GM23338 (cell line): ENCODE measurements at regions not wholly inside any gene's neighbourhood (a gene's known extent, or its start where the extent isn't known, plus 50 kb on each side); places are given as distances from the start of the nearest gene placed in this dataset.

Experiments
- ATAC-seq: fragments of 200-7000 bp; cut with Tn5 transposase; 3 replicates; pipeline ENCODE4 v1.9.1; 2020
- DNase-seq: peaks from one replicate; pipeline ENCODE4 v3.0.0-alpha.2; 2015; ENCODE audit warnings: low spot score
- H2AFZ ChIP-seq: fragments of 200-600 bp; sonication (generic); 2 replicates; pipeline ENCODE4 v1.8.0; 2016; ENCODE audit warnings: antibody characterized with exemption, mild to moderate bottlenecking, moderate library complexity
- H3F3A ChIP-seq: fragments of 200-600 bp; sonication (generic); replicated peaks from 2 replicates; pipeline ENCODE4 v1.8.0; 2017; ENCODE audit warnings: antibody characterized with exemption, mixed run types, low read depth
- H3K27ac ChIP-seq: fragments of 200-600 bp; sonication (generic); 2 replicates; pipeline ENCODE4 v1.6.1; 2016; ENCODE audit warnings: low read depth
- H3K27me3 ChIP-seq: fragments of 200-600 bp; sonication (generic); 2 replicates; pipeline ENCODE4 v1.8.0; 2016; ENCODE audit warnings: mild to moderate bottlenecking, mixed run types, moderate library complexity; ENCODE audit not compliant: insufficient read depth
- H3K36me3 ChIP-seq: fragments of 200-600 bp; sonication (generic); 2 replicates; pipeline ENCODE4 v1.8.0; 2016; ENCODE audit warnings: mild to moderate bottlenecking; ENCODE audit not compliant: insufficient read depth
- H3K4me1 ChIP-seq: fragments of 200-600 bp; sonication (generic); 2 replicates; pipeline ENCODE4 v1.8.0; 2016; ENCODE audit warnings: mild to moderate bottlenecking, moderate library complexity; ENCODE audit not compliant: insufficient read depth
- H3K4me2 ChIP-seq: fragments of 200-600 bp; sonication (generic); 2 replicates; pipeline ENCODE4 v1.7.1; 2017; ENCODE audit warnings: mixed run types
- H3K4me3 ChIP-seq: fragments of 200-600 bp; sonication (generic); 2 replicates; pipeline ENCODE4 v1.6.1; 2016; ENCODE audit warnings: mixed run types
- H3K79me2 ChIP-seq: fragments of 200-600 bp; sonication (generic); replicated peaks from 2 replicates; pipeline ENCODE4 v1.8.0; 2017; ENCODE audit warnings: mild to moderate bottlenecking; ENCODE audit not compliant: insufficient read depth
- H3K9me2 ChIP-seq: fragments of 200-600 bp; sonication (generic); 2 replicates; pipeline ENCODE4 v1.8.0; 2017; ENCODE audit not compliant: insufficient read depth
- H4K20me1 ChIP-seq: fragments of 200-600 bp; sonication (generic); replicated peaks from 2 replicates; pipeline ENCODE4 v1.8.0; 2017; ENCODE audit warnings: mild to moderate bottlenecking; ENCODE audit not compliant: insufficient read depth
- H3K27ac Mint-ChIP-seq: 2 replicates; pipeline ENCODE4 v1.8.0; 2020; ENCODE audit warnings: inconsistent platforms, mild to moderate bottlenecking, moderate library complexity, mixed read lengths
- H3K27me3 Mint-ChIP-seq: 3 replicates; pipeline ENCODE4 v1.8.0; 2022; ENCODE audit warnings: low read depth, mild to moderate bottlenecking, moderate library complexity, mixed read lengths, inconsistent platforms; ENCODE audit not compliant: insufficient read depth, poor library complexity
- H3K36me3 Mint-ChIP-seq: 3 replicates; pipeline ENCODE4 v1.8.0; 2021; ENCODE audit warnings: low read depth, mild to moderate bottlenecking, inconsistent platforms, moderate library complexity, mixed read lengths
- H3K4me1 Mint-ChIP-seq: 3 replicates; pipeline ENCODE4 v1.8.0; 2020; ENCODE audit warnings: mild to moderate bottlenecking, inconsistent platforms, mixed read lengths
- H3K4me3 Mint-ChIP-seq: 3 replicates; pipeline ENCODE4 v1.8.0; 2021; ENCODE audit warnings: moderate library complexity, mild to moderate bottlenecking, inconsistent platforms, mixed read lengths
- H3K9me3 Mint-ChIP-seq: 3 replicates; pipeline ENCODE4 v1.8.0; 2020; ENCODE audit warnings: moderate library complexity, mild to moderate bottlenecking, inconsistent platforms, mixed read lengths
- EZH2 ChIP-seq: fragments of 200-600 bp; sonication (generic); IDR thresholded peaks from one replicate; pipeline ENCODE4 v1.8.0; 2017; ENCODE audit warnings: antibody characterized with exemption, mild to moderate bottlenecking, low read depth; ENCODE audit not compliant: unreplicated experiment
- JUNB ChIP-seq: IDR thresholded peaks from one replicate; pipeline ENCODE4 v1.6.1; 2016; ENCODE audit warnings: antibody characterized with exemption; ENCODE audit not compliant: unreplicated experiment
- POLR2AphosphoS5 ChIP-seq: IDR thresholded peaks from 2 replicates; pipeline ENCODE4 v1.6.1; 2016; ENCODE audit warnings: antibody characterized with exemption, low read depth
- ZNF331 ChIP-seq: fragments of 250-450 bp; sonication (Bioruptor Pico); IDR thresholded peaks from 2 replicates; pipeline ENCODE4 v1.5.0; 2020; ENCODE audit warnings: low read depth, mild to moderate bottlenecking, moderate library complexity
- TF ChIP-seq, protein P1 (sequence below): fragments of 250-450 bp; sonication (Bioruptor Pico); IDR thresholded peaks from 2 replicates; pipeline ENCODE4 v1.5.0; 2020; ENCODE audit warnings: mild to moderate bottlenecking, moderate library complexity
- TF ChIP-seq, protein P2 (sequence below): IDR thresholded peaks from one replicate; pipeline ENCODE4 v1.6.1; 2018; ENCODE audit warnings: antibody characterized with exemption; ENCODE audit not compliant: unreplicated experiment

DNA sequence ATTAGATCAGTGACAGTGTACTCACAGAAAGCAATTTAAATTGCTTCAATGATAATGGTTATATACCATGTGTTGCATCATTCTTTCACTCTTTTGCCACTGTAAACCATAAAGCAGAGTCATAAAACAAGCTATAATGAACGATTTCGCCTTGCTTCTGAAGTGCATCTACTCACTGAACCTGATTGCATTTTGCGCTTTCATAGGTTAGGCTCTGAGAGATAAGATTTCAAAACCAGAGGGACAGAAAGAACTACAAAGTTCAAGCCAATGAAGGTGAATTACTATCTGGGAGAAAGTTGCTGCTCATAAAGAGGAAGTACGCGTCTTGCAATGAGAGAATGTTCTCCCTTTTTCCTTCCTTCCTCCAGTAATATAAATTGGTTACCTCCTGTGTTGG is 412.7 kb downstream of the CETN3 start (continued):
- TF ChIP-seq, protein P1, sequence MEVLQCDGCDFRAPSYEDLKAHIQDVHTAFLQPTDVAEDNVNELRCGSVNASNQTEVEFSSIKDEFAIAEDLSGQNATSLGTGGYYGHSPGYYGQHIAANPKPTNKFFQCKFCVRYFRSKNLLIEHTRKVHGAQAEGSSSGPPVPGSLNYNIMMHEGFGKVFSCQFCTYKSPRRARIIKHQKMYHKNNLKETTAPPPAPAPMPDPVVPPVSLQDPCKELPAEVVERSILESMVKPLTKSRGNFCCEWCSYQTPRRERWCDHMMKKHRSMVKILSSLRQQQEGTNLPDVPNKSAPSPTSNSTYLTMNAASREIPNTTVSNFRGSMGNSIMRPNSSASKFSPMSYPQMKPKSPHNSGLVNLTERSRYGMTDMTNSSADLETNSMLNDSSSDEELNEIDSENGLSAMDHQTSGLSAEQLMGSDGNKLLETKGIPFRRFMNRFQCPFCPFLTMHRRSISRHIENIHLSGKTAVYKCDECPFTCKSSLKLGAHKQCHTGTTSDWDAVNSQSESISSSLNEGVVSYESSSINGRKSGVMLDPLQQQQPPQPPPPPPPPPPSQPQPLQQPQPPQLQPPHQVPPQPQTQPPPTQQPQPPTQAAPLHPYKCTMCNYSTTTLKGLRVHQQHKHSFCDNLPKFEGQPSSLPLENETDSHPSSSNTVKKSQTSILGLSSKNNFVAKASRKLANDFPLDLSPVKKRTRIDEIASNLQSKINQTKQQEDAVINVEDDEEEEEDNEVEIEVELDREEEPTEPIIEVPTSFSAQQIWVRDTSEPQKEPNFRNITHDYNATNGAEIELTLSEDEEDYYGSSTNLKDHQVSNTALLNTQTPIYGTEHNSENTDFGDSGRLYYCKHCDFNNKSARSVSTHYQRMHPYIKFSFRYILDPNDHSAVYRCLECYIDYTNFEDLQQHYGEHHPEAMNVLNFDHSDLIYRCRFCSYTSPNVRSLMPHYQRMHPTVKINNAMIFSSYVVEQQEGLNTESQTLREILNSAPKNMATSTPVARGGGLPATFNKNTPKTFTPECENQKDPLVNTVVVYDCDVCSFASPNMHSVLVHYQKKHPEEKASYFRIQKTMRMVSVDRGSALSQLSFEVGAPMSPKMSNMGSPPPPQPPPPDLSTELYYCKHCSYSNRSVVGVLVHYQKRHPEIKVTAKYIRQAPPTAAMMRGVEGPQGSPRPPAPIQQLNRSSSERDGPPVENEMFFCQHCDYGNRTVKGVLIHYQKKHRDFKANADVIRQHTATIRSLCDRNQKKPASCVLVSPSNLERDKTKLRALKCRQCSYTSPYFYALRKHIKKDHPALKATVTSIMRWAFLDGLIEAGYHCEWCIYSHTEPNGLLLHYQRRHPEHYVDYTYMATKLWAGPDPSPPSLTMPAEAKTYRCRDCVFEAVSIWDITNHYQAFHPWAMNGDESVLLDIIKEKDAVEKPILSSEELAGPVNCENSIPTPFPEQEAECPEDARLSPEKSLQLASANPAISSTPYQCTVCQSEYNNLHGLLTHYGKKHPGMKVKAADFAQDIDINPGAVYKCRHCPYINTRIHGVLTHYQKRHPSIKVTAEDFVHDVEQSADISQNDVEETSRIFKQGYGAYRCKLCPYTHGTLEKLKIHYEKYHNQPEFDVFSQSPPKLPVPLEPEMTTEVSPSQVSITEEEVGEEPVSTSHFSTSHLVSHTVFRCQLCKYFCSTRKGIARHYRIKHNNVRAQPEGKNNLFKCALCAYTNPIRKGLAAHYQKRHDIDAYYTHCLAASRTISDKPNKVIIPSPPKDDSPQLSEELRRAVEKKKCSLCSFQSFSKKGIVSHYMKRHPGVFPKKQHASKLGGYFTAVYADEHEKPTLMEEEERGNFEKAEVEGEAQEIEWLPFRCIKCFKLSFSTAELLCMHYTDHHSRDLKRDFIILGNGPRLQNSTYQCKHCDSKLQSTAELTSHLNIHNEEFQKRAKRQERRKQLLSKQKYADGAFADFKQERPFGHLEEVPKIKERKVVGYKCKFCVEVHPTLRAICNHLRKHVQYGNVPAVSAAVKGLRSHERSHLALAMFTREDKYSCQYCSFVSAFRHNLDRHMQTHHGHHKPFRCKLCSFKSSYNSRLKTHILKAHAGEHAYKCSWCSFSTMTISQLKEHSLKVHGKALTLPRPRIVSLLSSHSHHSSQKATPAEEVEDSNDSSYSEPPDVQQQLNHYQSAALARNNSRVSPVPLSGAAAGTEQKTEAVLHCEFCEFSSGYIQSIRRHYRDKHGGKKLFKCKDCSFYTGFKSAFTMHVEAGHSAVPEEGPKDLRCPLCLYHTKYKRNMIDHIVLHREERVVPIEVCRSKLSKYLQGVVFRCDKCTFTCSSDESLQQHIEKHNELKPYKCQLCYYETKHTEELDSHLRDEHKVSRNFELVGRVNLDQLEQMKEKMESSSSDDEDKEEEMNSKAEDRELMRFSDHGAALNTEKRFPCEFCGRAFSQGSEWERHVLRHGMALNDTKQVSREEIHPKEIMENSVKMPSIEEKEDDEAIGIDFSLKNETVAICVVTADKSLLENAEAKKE (CRISPR knock-in tag), result no peak
- no peak for TF ChIP-seq JUNB
- TF ChIP-seq EZH2, result no peak

DNA sequence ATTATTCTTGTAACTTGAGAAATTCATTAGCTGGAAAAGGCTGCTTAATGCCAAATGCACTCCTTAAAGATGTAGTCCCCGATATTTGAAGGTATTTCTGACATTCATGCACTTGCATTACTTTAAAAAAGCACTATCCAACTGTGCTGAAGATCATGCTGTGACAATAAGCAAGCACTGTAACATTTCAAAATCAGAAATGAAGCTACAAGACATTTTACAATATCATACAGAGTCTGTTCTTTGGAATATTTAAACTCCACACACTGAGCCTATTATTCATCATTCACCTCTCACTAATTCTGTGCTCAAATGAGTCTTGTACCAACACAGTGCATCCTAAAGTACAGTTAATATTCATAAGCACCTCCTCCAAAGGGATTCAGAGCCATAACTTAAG is 413.2 kb downstream of the CETN3 start:
- H3K4me1 ChIP-seq, result 0 out of 2 replicates have a peak, but pooled peaks cover 4% of the 10 kb centered on the region
- H4K20me1 ChIP-seq, result no peaks in the 10 kb centered on the region
- H3K9me2 ChIP-seq, result peaks cover 13% of the 10 kb centered on the region
- Mint-ChIP-seq H3K9me3 (no peaks in the 10 kb centered on the region), H3K4me3 (no peak overlapping the region), H3K4me1 (peaks cover 6% of the 10 kb centered on the region; the same call in 2 of the 3 replicates), H3K27ac (no peak overlapping the region), H3K27me3 (peaks cover 3% of the 10 kb centered on the region), H3K36me3 (no peaks in the 10 kb centered on the region)
- H3K4me2 ChIP-seq, result no peak overlapping the region
- no peak for DNase-seq
- no peaks in the 10 kb centered on the region for H3F3A ChIP-seq
- no peak overlapping the region for H3K27ac ChIP-seq
- H2AFZ ChIP-seq, result no peak overlapping the region
- H3K36me3 ChIP-seq, result no peaks in the 10 kb centered on the region
- ATAC-seq, result no peak
- no peaks in the 10 kb centered on the region for H3K79me2 ChIP-seq
- H3K27me3 ChIP-seq, result no peaks in the 10 kb centered on the region
- no peak overlapping the region for H3K4me3 ChIP-seq
- TF ChIP-seq, protein P2, sequence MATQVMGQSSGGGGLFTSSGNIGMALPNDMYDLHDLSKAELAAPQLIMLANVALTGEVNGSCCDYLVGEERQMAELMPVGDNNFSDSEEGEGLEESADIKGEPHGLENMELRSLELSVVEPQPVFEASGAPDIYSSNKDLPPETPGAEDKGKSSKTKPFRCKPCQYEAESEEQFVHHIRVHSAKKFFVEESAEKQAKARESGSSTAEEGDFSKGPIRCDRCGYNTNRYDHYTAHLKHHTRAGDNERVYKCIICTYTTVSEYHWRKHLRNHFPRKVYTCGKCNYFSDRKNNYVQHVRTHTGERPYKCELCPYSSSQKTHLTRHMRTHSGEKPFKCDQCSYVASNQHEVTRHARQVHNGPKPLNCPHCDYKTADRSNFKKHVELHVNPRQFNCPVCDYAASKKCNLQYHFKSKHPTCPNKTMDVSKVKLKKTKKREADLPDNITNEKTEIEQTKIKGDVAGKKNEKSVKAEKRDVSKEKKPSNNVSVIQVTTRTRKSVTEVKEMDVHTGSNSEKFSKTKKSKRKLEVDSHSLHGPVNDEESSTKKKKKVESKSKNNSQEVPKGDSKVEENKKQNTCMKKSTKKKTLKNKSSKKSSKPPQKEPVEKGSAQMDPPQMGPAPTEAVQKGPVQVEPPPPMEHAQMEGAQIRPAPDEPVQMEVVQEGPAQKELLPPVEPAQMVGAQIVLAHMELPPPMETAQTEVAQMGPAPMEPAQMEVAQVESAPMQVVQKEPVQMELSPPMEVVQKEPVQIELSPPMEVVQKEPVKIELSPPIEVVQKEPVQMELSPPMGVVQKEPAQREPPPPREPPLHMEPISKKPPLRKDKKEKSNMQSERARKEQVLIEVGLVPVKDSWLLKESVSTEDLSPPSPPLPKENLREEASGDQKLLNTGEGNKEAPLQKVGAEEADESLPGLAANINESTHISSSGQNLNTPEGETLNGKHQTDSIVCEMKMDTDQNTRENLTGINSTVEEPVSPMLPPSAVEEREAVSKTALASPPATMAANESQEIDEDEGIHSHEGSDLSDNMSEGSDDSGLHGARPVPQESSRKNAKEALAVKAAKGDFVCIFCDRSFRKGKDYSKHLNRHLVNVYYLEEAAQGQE, result no peak
- TF ChIP-seq ZNF331 (CRISPR knock-in tag) (no peak), EZH2 (no peak), JUNB (no peak), POLR2AphosphoS5 (no peak)
- TF ChIP-seq, protein P1 (CRISPR knock-in tag), result no peak
